B cell (primary cell): ENCODE measurements at regions not wholly inside any gene's neighbourhood (a gene's known extent, or its start where the extent isn't known, plus 50 kb on each side); places are given as distances from the start of the nearest gene placed in this dataset.

Experiments used
- ATAC-seq: fragments of 200-7000 bp; cut with Tn5 transposase; one replicate; pipeline ENCODE4 v1.10.0; 2021; ENCODE audit warnings: low read depth, mild to moderate bottlenecking, moderate number of reproducible peaks, moderate library complexity
- CTCF ChIA-PET: fragments of 350-600 bp; sonication (Branson Sonifier 250); formaldehyde crosslinking; loops from one replicate; lab custom pipeline; 2021; ENCODE audit warnings: antibody characterized with exemption, inconsistent platforms; lab: Charles Lee
- POLR2A ChIA-PET: fragments of 350-600 bp; sonication (Branson Sonifier 250); formaldehyde crosslinking; loops from one replicate; lab custom pipeline; 2021; ENCODE audit warnings: antibody characterized with exemption; lab: Charles Lee
- DNase-seq: peaks from one replicate; pipeline ENCODE4 v3.0.0; 2013
- H2AFZ ChIP-seq: 2 replicates; pipeline ENCODE4 v1.6.1; 2012; ENCODE audit warnings: mild to moderate bottlenecking, low read depth, low read length; ENCODE audit not compliant: insufficient read depth, poor library complexity, severe bottlenecking
- H3K27ac ChIP-seq, 2 donors: 1 replicate in 1 of 2; 2 replicates in 1 of 2; pipeline ENCODE4 v1.5.1; 2012 to 2013; ENCODE audit warnings: low read length in 2 of 2, mild to moderate bottlenecking in 2 of 2, moderate library complexity in 1 of 2
- H3K27me3 ChIP-seq, 4 experiments: fragments of 200-600 bp in 1 of 4; sonication (generic) in 1 of 4; replicated peaks in 1 of 4; 1 replicate in 2 of 4; 2 replicates in 2 of 4; pipeline versions ENCODE4 v1.6.1 to v1.7.0; 2013 to 2016; ENCODE audit warnings: low read length in 3 of 4, mild to moderate bottlenecking in 2 of 4, mixed read lengths in 1 of 4, moderate library complexity in 1 of 4; ENCODE audit not compliant: insufficient read depth in 4 of 4, control insufficient read depth in 3 of 4; ENCODE audit errors: control extremely low read depth in 1 of 4
- H3K36me3 ChIP-seq, 2 experiments: replicated peaks in 1 of 2; 1 replicate in 1 of 2; 2 replicates in 1 of 2; pipeline versions ENCODE4 v1.6.1 to v1.7.1; 2013; ENCODE audit warnings: low read length in 1 of 2; ENCODE audit not compliant: insufficient read depth in 2 of 2, control insufficient read depth in 1 of 2; ENCODE audit errors: control extremely low read depth in 1 of 2, extremely low read depth in 1 of 2
- H3K4me1 ChIP-seq, 2 donors: fragments of 200-600 bp in 1 of 2; sonication (generic) in 1 of 2; 1 replicate in 1 of 2; 2 replicates in 1 of 2; pipeline versions ENCODE4 v1.5.1 to v1.6.1; 2013 to 2017; ENCODE audit warnings: low read length in 2 of 2; ENCODE audit not compliant: control insufficient read depth in 2 of 2, insufficient read depth in 2 of 2
- H3K4me2 ChIP-seq: replicated peaks from 2 replicates; pipeline ENCODE3; 2012; ENCODE audit warnings: mild to moderate bottlenecking, low read depth, low read length; ENCODE audit not compliant: poor library complexity, severe bottlenecking
- H3K4me3 ChIP-seq, 5 experiments: fragments of 200-600 bp in 1 of 5; sonication (generic) in 1 of 5; 1 replicate in 3 of 5; 2 replicates in 2 of 5; pipeline versions ENCODE4 v1.5.1 to v1.7.0; 2011 to 2016; ENCODE audit warnings: low read length in 4 of 5, mild to moderate bottlenecking in 4 of 5, low read depth in 2 of 5, control low read depth in 1 of 5, moderate library complexity in 1 of 5; ENCODE audit not compliant: insufficient read depth in 1 of 5; ENCODE audit errors: control extremely low read depth in 1 of 5, extremely low read depth in 1 of 5
- H3K79me2 ChIP-seq: fragments of 200-600 bp; sonication (generic); one replicate; pipeline ENCODE4 v1.6.0; 2016; ENCODE audit warnings: low read length; ENCODE audit not compliant: control insufficient read depth, insufficient read depth
- H3K9ac ChIP-seq: fragments of 200-600 bp; sonication (generic); 2 replicates; pipeline ENCODE4 v1.6.1; 2017; ENCODE audit warnings: mild to moderate bottlenecking, low read length, moderate library complexity
- H3K9me3 ChIP-seq, 3 donors: one replicate each; pipeline versions ENCODE4 v1.6.1 to v1.7.1; 2013; ENCODE audit warnings: low read length in 2 of 3; ENCODE audit not compliant: control insufficient read depth in 2 of 3, insufficient read depth in 1 of 3; ENCODE audit errors: control extremely low read depth in 1 of 3
- H4K20me1 ChIP-seq: 2 replicates; pipeline ENCODE4 v1.6.0; 2012; ENCODE audit warnings: mild to moderate bottlenecking, low read length; ENCODE audit not compliant: insufficient read depth, control insufficient read depth, poor library complexity, severe bottlenecking
- H3K27ac Mint-ChIP-seq: one replicate; pipeline ENCODE4 v1.8.0; 2021; ENCODE audit warnings: mixed read lengths
- H3K27me3 Mint-ChIP-seq: one replicate; pipeline ENCODE4 v1.8.0; 2021; ENCODE audit warnings: mixed read lengths
- H3K4me1 Mint-ChIP-seq: one replicate; pipeline ENCODE4 v1.8.0; 2021; ENCODE audit warnings: mixed read lengths
- H3K4me3 Mint-ChIP-seq: one replicate; pipeline ENCODE4 v1.8.0; 2021; ENCODE audit warnings: mixed read lengths
- H3K9me3 Mint-ChIP-seq: one replicate; pipeline ENCODE4 v1.8.0; 2022; ENCODE audit warnings: mixed read lengths; ENCODE audit not compliant: insufficient read depth
- CTCF ChIP-seq: fragments of 200-600 bp; IDR thresholded peaks from one replicate; pipeline ENCODE4 v1.8.0; 2022; ENCODE audit warnings: antibody characterized with exemption, mild to moderate bottlenecking
- EZH2 ChIP-seq: IDR thresholded peaks from 2 replicates; pipeline ENCODE4 v1.6.1; 2012; ENCODE audit warnings: borderline replicate concordance, low read depth, mild to moderate bottlenecking, moderate library complexity, low read length; ENCODE audit not compliant: insufficient read depth, poor library complexity, severe bottlenecking
- WGBS: methylation state at CpG from one replicate; pipeline ENCODE4 v1.1.5; 2013; ENCODE audit warnings: missing lambda C conversion rate; ENCODE audit not compliant: insufficient coverage; 5-methylcytosine and 5-hydroxymethylcytosine counted together
- intact Hi-C: fragments of 100-400 bp; cut with micrococcal nuclease; formaldehyde crosslinking; loops from one replicate; pipeline ENCODE4 v1.10.0; 2022

- ChIA-PET POLR2A (no interaction called here), CTCF (no interaction called here)
- no peak for TF ChIP-seq CTCF
- TF ChIP-seq EZH2 = no peak
- Histone ChIP-seq H3K4me3 (no peak overlapping the region), H3K4me2 (no peak overlapping the region), H3K79me2 (no peaks in the 10 kb centered on the region), H3K4me1 (no peaks in the 10 kb centered on the region), H2AFZ (no peak overlapping the region), H3K27ac (no peak overlapping the region), H3K27me3 (no peaks in the 10 kb centered on the region), H3K9me3 (peaks cover 0 to 8% (median 2%) of the 10 kb centered on the region in 3 donors), H3K9ac (no peak overlapping the region), H3K36me3 (no peaks in the 10 kb centered on the region), H4K20me1 (no peaks in the 10 kb centered on the region)
- DNase-seq (no peak), ATAC-seq (no peak)
- Mint-ChIP-seq H3K4me1 (peaks cover 4% of the 10 kb centered on the region), H3K27ac (no peak overlapping the region), H3K27me3 (peaks cover 4% of the 10 kb centered on the region), H3K4me3 (no peak overlapping the region), H3K9me3 (peaks cover 4% of the 10 kb centered on the region)
- intact Hi-C loops = no loop called here
- no CpG with 5 or more reads among the region's 2 CpGs for WGBS
These were observed 197.4 kb upstream of the MOCS1 start for GRCh38 chr6:40131675-40132074.

DNA sequence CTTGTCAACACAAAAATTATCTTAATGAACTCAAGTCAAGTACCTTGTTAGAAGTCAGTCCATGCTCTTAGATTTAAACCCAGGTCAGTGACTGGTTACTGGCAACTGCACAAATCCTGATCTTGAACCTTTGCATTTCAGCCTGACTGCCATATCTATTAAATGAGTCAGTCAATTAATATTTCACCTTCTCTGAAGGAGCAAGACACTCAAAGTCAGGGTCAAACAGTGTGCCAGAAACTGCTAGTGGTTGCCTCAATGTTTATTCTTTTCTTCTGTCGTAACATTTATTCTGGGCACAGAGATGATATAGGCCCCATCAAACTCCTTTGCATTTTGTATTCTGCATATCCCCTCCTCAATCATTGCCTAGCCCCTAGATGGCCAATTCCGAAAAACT lies 193.9 kb upstream of the MOCS1 start:
- DNase-seq (no peak), ATAC-seq (no peak)
- TF ChIP-seq CTCF (no peak), EZH2 (no peak)
- Mint-ChIP-seq H3K27ac (no peak overlapping the region), H3K9me3 (no peaks in the 10 kb centered on the region), H3K27me3 (peaks cover 10% of the 10 kb centered on the region), H3K4me1 (no peaks in the 10 kb centered on the region), H3K4me3 (no peak overlapping the region)
- ChIA-PET CTCF (no interaction called here), POLR2A (no interaction called here)
- no peak overlapping the region for H2AFZ ChIP-seq
- no CpG with 5 or more reads among the region's 2 CpGs for WGBS
- no peaks in the 10 kb centered on the region for H3K79me2 ChIP-seq
- H3K4me1 ChIP-seq = no peaks in the 10 kb centered on the region
- H3K9me3 ChIP-seq = peaks cover 0 to 8% (median 0%) of the 10 kb centered on the region in 3 donors
- H3K27ac ChIP-seq = no peak overlapping the region
- no peaks in the 10 kb centered on the region for H3K27me3 ChIP-seq
- no peaks in the 10 kb centered on the region for H3K36me3 ChIP-seq
- no peak overlapping the region for H3K9ac ChIP-seq
- intact Hi-C loops = no loop called here
- no peaks in the 10 kb centered on the region for H4K20me1 ChIP-seq
- no peak overlapping the region for H3K4me2 ChIP-seq
- no peak overlapping the region for H3K4me3 ChIP-seq
